ENCODE measurements at regions not wholly inside any gene's neighbourhood (a gene's known extent, or its start where the extent isn't known, plus 50 kb on each side); places are given as distances from the start of the nearest gene placed in this dataset.

DNA sequence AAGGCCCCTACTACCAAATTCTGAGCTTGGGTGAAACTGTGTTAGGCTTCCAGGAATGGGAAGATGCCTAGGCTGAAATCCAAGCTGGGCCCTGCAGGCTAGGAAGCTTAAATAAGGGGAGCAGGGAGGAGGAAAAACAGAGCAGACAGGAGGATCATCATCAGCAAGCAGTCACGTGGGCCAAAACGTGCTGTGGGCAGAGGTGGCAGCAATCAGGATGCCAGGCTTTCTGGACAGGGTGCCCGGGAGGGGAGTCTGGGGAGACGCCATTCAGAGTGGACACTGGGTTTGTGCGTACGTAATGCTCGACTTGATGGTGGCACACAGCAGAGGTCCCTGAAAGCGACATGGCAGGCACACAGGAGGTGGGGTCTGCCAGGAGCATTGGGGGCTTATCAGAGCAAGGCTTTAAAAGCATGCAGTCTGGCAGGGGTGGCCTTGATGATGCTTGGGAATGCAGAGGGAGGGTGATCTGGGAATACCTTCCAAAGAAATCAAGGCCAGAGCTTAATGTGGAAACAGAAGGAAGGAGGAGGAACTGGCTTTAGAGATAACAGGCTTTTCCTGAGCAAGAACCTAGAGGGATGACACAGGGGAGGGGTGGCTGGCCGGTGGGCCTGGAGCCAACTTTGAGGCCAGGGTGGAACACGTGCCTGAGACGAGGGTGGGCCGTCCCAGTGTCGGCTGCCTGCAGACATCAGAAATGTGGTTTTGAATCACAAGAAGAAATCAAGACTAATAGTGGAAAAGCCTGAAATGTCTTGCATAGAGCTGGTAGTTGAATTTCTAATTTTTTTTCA lies 212.5 kb downstream of the GADD45G start:
- Mint-ChIP-seq H3K4me3 (no peak overlapping the region), H3K27ac (no peak overlapping the region), H3K27me3 (peaks cover 19% of the 10 kb centered on the region), H3K9me3 (no peaks in the 10 kb centered on the region), H3K4me1 (ENCODE audit: low read depth) (peaks cover 17% of the 10 kb centered on the region), H3K36me3 (ENCODE audit: low read depth) (no peaks in the 10 kb centered on the region)
- no peak for DNase-seq

- H3K36me3 Mint-ChIP-seq (ENCODE audit: low read depth): no peaks in the 10 kb centered on the region
- no peaks in the 10 kb centered on the region for H3K9me3 Mint-ChIP-seq
- H3K27me3 Mint-ChIP-seq: no peaks in the 10 kb centered on the region
- no peak overlapping the region for H3K27ac Mint-ChIP-seq
- H3K4me3 Mint-ChIP-seq: no peak overlapping the region
- H3K4me1 Mint-ChIP-seq (ENCODE audit: low read depth): peaks cover 4% of the 10 kb centered on the region
- DNase-seq: no peak
Measured at GRCh38 chr9:89820337-89820736, 215.5 kb downstream of the GADD45G start.

DNA sequence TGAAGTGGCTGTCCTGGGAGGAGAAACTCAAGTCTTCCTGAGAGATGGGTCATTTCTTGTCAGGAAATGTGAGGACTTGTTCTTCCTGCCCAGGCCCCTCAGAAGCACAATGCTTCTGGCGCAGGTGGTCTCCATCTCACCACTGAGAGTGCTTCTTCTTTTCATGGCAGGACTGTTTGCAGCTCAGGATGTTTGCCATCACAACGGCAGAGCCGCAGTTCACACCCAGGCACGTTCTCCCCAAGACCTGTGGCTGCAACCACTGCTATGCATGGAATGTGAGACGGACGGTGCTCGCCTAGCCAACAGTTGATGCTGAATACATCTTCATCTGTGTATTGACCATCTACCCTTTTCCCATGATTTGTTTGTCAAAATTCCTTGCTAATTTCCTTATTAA lies 216.3 kb downstream of the GADD45G start:
- no peak for DNase-seq
- Mint-ChIP-seq H3K27me3 (no peaks in the 10 kb centered on the region), H3K4me3 (no peak overlapping the region), H3K36me3 (ENCODE audit: low read depth) (no peaks in the 10 kb centered on the region), H3K4me1 (ENCODE audit: low read depth) (peaks cover 4% of the 10 kb centered on the region), H3K9me3 (no peaks in the 10 kb centered on the region), H3K27ac (no peak overlapping the region)

- Mint-ChIP-seq H3K36me3 (ENCODE audit: low read depth) (no peaks in the 10 kb centered on the region), H3K4me1 (ENCODE audit: low read depth) (peaks cover 11% of the 10 kb centered on the region)
Measured at GRCh38 chr9:89822996-89823395, 218.2 kb downstream of the GADD45G start.

DNA sequence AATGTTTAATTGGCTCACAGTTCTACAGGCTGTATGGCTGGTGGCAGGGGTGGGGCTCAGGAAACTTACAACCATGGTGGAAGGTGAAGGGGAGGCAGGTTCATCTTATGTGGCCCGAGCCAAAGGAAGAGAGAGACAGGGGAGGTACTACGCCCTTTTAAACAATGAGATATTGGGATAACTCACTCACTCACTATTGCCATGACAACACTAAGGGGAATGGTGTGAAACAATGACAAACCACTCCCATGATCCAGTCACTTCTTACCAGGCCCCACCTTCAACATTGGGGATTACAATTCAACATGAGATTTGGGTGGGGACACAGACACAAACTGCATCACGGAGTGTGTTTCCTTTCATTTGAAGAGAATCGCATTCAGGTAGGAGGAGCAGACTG lies 220.9 kb downstream of the GADD45G start:
- H3K27me3 Mint-ChIP-seq: no peaks in the 10 kb centered on the region
- no peak overlapping the region for H3K27ac Mint-ChIP-seq
- H3K4me3 Mint-ChIP-seq: no peak overlapping the region
- H3K9me3 Mint-ChIP-seq: peaks cover 5% of the 10 kb centered on the region
- no peak for DNase-seq
- no peaks in the 10 kb centered on the region for H3K36me3 Mint-ChIP-seq (ENCODE audit: low read depth)
- H3K4me1 Mint-ChIP-seq (ENCODE audit: low read depth): peaks cover 16% of the 10 kb centered on the region

More at GRCh38 chr9:89822996-89823395, 218.2 kb downstream of the GADD45G start:
- no peak for DNase-seq
- Mint-ChIP-seq H3K27me3 (no peaks in the 10 kb centered on the region), H3K9me3 (no peaks in the 10 kb centered on the region), H3K27ac (no peak overlapping the region), H3K4me3 (no peak overlapping the region)

- H3K27ac Mint-ChIP-seq: no peak overlapping the region
- peaks cover 16% of the 10 kb centered on the region for H3K4me1 Mint-ChIP-seq (ENCODE audit: low read depth)
- no peak for DNase-seq
- peaks cover 7% of the 10 kb centered on the region for H3K9me3 Mint-ChIP-seq
- H3K27me3 Mint-ChIP-seq: no peaks in the 10 kb centered on the region
- H3K36me3 Mint-ChIP-seq (ENCODE audit: low read depth): no peaks in the 10 kb centered on the region
- no peak overlapping the region for H3K4me3 Mint-ChIP-seq
Measured at GRCh38 chr9:89826186-89826585, 221.4 kb downstream of the GADD45G start.

- H3K27ac Mint-ChIP-seq: no peak overlapping the region
- H3K4me3 Mint-ChIP-seq: no peak overlapping the region
- DNase-seq: no peak
- no peaks in the 10 kb centered on the region for H3K27me3 Mint-ChIP-seq
- peaks cover 16% of the 10 kb centered on the region for H3K4me1 Mint-ChIP-seq (ENCODE audit: low read depth)
- no peaks in the 10 kb centered on the region for H3K36me3 Mint-ChIP-seq (ENCODE audit: low read depth)
- H3K9me3 Mint-ChIP-seq: peaks cover 14% of the 10 kb centered on the region
Measured at GRCh38 chr9:89829346-89829745, 224.5 kb downstream of the GADD45G start.

DNA sequence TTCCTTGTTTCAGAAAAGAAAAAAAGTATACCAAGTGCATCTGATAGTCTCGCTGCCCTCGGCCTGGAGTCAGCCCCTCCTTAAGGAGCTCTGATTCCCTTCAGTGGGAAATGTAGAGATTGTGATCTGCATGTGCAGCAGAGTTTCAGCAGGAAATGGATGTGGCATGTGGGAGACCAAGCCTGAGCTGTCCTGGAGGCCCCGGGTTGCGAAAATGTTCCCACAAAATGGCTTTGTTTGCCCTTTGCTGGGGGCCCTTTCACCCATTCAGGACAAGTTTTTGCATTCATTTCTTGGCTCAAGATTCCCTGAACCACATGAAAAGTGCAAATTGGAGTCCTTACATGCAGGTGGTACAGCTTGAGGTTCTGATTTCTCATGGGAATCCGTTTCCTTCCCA lies 230.9 kb downstream of the GADD45G start:
- Mint-ChIP-seq H3K36me3 (ENCODE audit: low read depth) (no peaks in the 10 kb centered on the region), H3K4me1 (ENCODE audit: low read depth) (no peaks in the 10 kb centered on the region), H3K4me3 (no peak overlapping the region), H3K27ac (no peak overlapping the region), H3K27me3 (no peaks in the 10 kb centered on the region), H3K9me3 (peaks cover 9% of the 10 kb centered on the region)
- DNase-seq: no peak

- no peak for DNase-seq
- H3K4me1 Mint-ChIP-seq (ENCODE audit: low read depth): no peaks in the 10 kb centered on the region
- H3K4me3 Mint-ChIP-seq: no peak overlapping the region
- peaks cover 2% of the 10 kb centered on the region for H3K9me3 Mint-ChIP-seq
- no peak overlapping the region for H3K27ac Mint-ChIP-seq
- no peaks in the 10 kb centered on the region for H3K36me3 Mint-ChIP-seq (ENCODE audit: low read depth)
- no peaks in the 10 kb centered on the region for H3K27me3 Mint-ChIP-seq
Measured at GRCh38 chr9:89837162-89837933, 232.5 kb downstream of the GADD45G start.

DNA sequence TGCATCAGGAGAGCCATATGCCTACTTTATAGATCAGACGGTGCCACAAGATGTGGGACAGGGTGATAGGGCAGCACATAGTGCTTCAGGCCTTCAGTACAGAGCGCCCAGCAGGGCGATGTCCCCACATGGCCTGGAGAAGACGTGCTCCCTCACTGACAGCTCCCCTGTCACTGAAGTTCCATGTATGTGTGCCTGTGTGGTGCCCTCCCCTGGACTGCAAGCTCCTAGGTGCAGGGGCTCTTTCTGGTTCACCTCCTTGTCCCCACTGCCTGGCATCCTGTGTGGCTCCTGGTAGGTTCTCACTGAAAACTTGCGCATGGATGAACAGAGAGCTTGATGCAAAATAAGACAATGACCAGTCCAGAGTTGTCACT lies 233.1 kb downstream of the GADD45G start:
- H3K27me3 Mint-ChIP-seq: no peaks in the 10 kb centered on the region
- H3K4me3 Mint-ChIP-seq: no peak overlapping the region
- H3K9me3 Mint-ChIP-seq: no peaks in the 10 kb centered on the region
- H3K4me1 Mint-ChIP-seq (ENCODE audit: low read depth): no peaks in the 10 kb centered on the region
- H3K36me3 Mint-ChIP-seq (ENCODE audit: low read depth): no peaks in the 10 kb centered on the region
- no peak overlapping the region for H3K27ac Mint-ChIP-seq
- no peak for DNase-seq

- Mint-ChIP-seq H3K9me3 (no peaks in the 10 kb centered on the region), H3K27ac (no peak overlapping the region), H3K4me1 (ENCODE audit: low read depth) (no peaks in the 10 kb centered on the region), H3K27me3 (no peaks in the 10 kb centered on the region), H3K36me3 (ENCODE audit: low read depth) (no peaks in the 10 kb centered on the region), H3K4me3 (no peak overlapping the region)
- no peak for DNase-seq
Measured at GRCh38 chr9:89838621-89839020, 233.8 kb downstream of the GADD45G start.

- Mint-ChIP-seq H3K27ac (no peak overlapping the region), H3K27me3 (no peaks in the 10 kb centered on the region), H3K4me1 (ENCODE audit: low read depth) (no peaks in the 10 kb centered on the region), H3K9me3 (no peaks in the 10 kb centered on the region), H3K36me3 (ENCODE audit: low read depth) (no peaks in the 10 kb centered on the region), H3K4me3 (no peak overlapping the region)
- DNase-seq: no peak
Measured at GRCh38 chr9:89839449-89839848, 234.6 kb downstream of the GADD45G start.

DNA sequence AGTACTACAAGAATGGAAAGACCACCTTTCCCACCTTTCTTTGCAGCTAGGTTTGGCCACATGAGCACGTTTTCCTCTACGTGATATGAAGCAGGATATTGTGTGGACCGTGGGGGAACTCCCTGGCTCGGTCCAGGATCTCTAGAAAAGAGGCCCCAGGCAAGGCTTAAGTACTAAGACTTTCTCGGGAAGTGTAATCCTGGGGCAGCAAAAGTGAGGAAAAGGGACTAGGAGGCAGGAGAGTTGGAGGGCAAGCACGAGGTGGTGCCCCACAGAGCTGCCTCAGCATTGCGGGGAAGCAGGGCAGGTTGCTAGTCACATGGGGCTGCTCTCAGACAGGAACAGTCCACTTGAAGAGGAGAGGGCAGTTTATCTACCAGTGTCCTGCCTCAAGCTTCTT lies 235.1 kb downstream of the GADD45G start:
- H3K4me1 Mint-ChIP-seq (ENCODE audit: low read depth): no peaks in the 10 kb centered on the region
- no peak for DNase-seq
- H3K27me3 Mint-ChIP-seq: no peaks in the 10 kb centered on the region
- no peaks in the 10 kb centered on the region for H3K9me3 Mint-ChIP-seq
- H3K27ac Mint-ChIP-seq: no peak overlapping the region
- no peaks in the 10 kb centered on the region for H3K36me3 Mint-ChIP-seq (ENCODE audit: low read depth)
- H3K4me3 Mint-ChIP-seq: no peak overlapping the region

GRCh38 chr9:89841456-89841855 lies 236.6 kb downstream of the GADD45G start:
- Mint-ChIP-seq H3K27me3 (no peaks in the 10 kb centered on the region), H3K36me3 (ENCODE audit: low read depth) (no peaks in the 10 kb centered on the region), H3K9me3 (no peaks in the 10 kb centered on the region), H3K4me1 (ENCODE audit: low read depth) (no peaks in the 10 kb centered on the region), H3K4me3 (no peak overlapping the region), H3K27ac (no peak overlapping the region)
- no peak for DNase-seq

DNA sequence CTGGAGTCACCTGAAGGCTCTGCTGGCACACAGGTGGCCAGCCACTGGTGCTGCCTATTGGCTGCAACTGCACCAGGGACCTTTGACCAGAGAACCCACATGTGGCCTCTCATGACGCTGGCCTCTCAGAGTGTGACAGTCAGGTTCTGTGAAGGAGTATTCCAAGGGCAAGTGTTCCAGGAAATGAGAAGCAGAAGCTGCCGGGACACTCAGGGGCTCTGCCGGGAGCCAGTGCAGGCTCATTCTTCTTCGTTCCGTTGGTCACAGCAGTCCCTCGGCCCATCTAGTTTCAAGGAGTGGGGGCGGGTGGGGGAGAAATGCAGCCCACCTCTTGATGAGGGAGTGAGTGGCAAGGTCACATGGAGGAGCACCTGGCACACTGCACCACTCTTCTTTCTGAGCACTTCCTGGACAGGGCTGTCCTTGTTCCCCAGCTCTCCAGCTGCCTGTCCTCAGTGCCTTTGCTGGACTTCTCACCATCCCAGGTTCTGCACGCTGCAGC lies 237.5 kb downstream of the GADD45G start:
- Mint-ChIP-seq H3K36me3 (ENCODE audit: low read depth) (no peaks in the 10 kb centered on the region), H3K4me3 (no peak overlapping the region), H3K27me3 (no peaks in the 10 kb centered on the region), H3K4me1 (ENCODE audit: low read depth) (no peaks in the 10 kb centered on the region), H3K9me3 (no peaks in the 10 kb centered on the region), H3K27ac (no peak overlapping the region)
- no peak for DNase-seq

All from activated T-cell treated with anti-CD3 and anti-CD28 coated beads, Interleukin-2, amount 50 U/mL, for 24 hours (primary cell).